GM03348 (cell line): ENCODE measurements at regions not wholly inside any gene's neighbourhood (a gene's known extent, or its start where the extent isn't known, plus 50 kb on each side); places are given as distances from the start of the nearest gene placed in this dataset.
"Not testable (repeated sequence)": the region's sequence is repeated elsewhere in the genome, so short reads cannot be mapped to it uniquely, and the experiment has no call there.

Experiments used
- DNase-seq: peaks from one replicate; pipeline ENCODE4 v3.0.0; 2012; ENCODE audit warnings: low spot score

GRCh38 chr13:26484196-26484595, 73.3 kb upstream of the WASF3 start:
- no peak for DNase-seq

- no peak for DNase-seq
These were observed 72.2 kb upstream of the WASF3 start for GRCh38 chr13:26485288-26485687.

- DNase-seq = peak; percentile 44
These were observed 71.7 kb upstream of the WASF3 start for GRCh38 chr13:26485786-26486185.

DNA sequence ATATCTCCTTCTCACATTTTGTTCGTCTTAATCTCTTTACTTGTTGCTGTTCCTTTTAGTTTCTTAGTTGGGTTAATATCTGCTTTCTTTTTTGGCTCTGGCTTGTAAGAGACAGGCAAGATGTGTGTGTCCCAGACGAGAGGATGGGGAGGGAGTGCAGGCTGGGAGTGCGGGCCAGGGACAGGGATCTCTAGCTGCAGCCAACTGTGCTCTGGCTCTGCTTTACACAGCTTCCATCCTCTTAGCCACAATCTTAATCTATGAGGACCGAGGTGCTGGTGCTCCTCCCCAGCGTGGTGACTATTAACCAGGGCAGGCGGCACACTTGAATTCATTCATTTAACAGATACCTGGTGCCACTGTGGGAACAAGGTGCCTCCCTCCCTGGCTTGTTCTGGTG, 70.9 kb upstream of the WASF3 start:
- peak; percentile 24 for DNase-seq

DNA sequence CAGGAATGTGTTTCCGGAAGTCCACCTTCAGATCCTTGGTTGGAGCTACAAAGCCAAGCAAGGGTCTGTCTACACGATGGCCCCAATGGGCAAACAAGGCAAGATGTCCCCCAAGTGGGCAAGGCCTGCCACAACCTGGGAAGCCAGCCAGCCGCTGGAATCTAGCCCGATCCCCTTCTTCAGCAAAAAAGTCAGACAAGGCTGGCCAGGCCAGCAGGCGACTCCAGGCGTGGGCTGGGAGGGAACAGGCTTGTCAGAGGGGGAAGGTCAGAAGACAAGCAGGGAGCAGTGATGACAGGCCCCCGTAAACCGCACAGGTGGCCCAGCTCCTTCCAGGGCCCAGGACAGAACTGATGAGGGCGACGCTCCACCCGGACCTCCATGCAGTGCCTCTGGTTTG, 69.7 kb upstream of the WASF3 start:
- DNase-seq = no peak

DNA sequence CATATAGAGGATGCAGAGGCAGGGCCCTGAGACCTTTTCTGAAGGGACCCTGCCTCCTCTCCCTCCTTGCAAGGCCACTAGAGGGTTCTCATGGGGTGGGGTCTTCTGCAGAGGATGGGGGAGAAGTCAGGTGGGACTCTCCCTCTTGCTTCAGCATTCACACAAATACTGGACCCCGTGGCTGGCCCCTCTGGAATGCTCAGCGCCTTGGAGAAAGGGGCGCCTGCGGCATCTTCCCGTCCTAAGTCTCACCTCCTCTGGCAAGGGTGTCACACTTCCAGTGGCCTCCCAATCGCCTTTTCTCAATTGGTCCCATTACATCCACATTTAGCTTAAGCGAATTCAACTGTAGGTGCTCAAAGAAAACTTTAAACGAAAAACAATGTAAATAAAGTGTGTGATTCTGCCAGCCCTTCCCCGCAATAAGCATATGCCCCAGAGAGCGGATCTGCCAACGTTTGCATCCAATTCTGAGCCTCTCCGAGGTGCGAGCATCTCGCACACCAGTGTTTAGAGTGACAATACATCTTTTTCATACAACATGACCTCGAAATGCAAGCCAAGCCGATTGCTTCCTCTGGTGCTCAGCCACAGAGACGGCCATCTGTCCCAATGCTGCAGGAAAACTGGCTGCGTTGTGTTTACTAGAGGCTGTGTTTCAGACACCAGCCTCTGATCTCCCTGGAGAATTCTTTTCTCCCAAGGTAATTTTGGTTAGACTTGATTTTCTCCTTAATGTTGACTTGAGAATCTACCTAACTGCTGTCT, 69.1 kb upstream of the WASF3 start:
- DNase-seq = no peak

DNA sequence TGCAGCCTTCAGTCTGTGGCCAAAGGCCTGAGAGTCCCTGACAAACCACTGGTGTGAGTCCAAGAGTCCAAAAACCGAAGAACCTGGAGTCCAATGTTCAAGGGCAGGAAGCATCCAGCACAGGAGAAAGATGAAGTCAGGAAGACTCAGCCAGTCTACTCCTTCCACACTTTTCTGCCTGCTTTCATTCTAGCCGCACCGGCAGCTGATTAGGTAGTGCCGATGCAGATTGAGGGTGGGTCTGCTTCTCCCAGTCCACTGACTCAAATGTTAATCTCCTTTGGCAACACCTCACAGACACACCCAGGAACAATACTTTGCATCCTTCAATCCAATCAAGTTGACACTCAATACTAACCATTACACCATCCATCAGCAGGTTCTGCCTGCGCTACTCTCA, 65.2 kb upstream of the WASF3 start:
- DNase-seq = not testable (repeated sequence)

DNA sequence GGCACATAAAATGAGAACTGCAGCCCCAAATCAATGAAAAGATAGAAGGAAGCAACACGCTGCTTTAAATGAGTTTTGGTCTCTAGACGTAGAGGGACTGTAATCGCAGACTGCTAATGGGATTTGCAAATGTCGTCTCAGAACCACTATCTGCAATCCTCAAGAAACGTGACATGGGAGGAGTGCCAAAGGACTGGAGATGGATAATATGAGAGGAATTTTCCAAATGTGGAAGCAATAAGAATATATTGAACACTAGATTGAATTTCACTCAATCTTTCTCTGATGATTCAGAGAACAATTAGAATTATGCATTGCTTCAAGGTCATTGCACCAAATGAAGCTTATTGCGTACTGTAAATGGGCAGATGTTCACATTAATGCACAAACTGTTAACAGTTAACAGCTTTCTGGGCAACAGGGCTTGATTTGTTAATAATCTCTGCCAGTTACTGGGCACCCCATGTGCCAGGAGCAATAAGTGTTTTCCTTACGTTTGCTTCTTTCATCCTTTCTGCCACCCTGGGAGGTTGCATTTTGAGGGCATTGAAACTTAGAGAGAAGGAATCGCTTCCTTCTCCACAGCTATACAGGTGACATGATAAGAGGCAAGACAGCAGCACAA, 62.8 kb upstream of the WASF3 start:
- no peak for DNase-seq

GRCh38 chr13:26495750-26496149, 61.7 kb upstream of the WASF3 start:
- no peak for DNase-seq

DNA sequence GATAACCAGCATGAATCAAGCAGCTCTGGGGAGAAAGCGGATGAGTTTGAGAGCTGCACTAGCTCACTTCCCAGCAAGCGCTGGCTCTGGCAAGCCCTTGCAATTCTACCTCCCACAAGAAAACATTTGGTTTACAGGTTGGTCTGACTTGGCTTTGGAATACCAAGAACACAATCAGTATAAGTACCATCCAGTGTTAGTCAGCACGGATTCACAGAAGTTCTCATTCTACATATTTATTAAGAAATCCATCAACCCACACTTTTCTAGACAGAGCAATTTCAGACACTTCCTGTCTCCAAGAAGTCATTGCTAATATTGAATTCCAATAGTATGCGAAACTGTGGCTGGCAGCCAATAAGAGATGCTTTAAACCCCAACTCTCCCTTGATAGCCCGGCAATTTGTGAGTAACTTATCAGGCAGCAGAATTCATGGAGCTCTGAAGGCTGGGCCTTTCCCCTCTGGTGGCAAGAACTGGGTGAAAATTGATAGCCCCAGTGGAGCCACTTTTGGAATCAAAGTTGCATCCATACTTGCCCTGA, 59.4 kb upstream of the WASF3 start:
- peak; percentile 85 for DNase-seq

GRCh38 chr13:26498656-26499601, 58.6 kb upstream of the WASF3 start:
- DNase-seq = peak; percentile 23

DNA sequence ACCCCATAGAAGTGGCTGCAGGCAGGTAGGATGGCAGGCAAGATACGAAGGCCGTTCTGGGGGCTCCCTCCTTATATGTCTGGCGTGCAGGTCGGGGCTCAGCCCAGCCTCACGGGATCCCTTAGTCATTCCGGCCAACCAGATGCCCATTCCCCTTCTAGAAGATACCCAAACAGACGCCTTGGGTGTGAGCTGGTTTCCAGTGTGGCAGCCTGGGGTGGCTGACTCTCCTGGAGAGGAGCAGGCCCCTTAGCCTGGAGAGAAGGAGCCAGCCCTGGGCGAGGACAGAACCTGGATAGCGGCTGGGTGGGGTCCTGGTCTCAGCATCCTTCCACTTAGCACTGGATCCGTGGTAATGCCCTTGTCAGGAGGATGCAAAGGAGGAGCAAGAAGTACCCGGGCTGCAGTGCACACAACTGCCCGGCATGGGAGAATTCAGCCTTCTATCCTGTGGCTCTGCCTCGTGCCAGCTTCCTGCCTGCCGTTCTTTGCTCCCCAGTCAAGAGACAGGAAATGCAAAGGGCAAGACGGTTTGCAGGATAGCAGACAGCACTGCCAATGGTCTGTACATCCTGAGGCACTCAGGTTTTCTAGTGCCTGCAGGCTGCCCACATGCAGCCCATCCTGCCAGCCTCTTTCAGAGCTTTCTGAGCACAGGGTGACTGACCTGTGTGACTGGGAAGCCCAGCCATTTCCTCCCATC, 56.7 kb upstream of the WASF3 start:
- no peak for DNase-seq

GRCh38 chr13:26501641-26502040, 55.8 kb upstream of the WASF3 start:
- no peak for DNase-seq

DNA sequence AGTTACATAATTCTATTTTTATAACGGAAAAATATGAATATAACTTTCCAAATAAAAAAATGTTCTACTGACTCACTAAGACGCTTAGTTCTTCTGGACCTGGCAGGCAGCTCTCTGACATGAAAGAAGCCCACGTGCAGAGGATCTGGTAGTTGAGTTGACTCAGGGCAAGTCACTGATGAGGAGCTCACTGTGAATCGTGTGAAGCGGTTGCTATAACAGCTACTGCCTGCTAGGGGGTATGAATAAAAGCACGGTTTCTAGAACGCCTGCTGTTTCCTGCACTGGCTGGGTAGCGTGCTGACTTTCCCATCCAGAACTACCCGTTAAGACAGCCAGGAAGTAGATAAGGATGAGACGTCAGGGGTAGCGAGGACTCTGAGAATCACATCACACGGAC, 54.7 kb upstream of the WASF3 start:
- DNase-seq = peak; percentile 59

- DNase-seq = no peak
These were observed 53.5 kb upstream of the WASF3 start for GRCh38 chr13:26503826-26504594.
